Activated B cell treated with CpG ODN at 0.5 μM for 24 hours (primary cell): ENCODE measurements at regions not wholly inside any gene's neighbourhood (a gene's known extent, or its start where the extent isn't known, plus 50 kb on each side); places are given as distances from the start of the nearest gene placed in this dataset.

Experiments used
- ATAC-seq: fragments of 200-7000 bp; cut with Tn5 transposase; one replicate; pipeline ENCODE4 v1.10.0; 2021; ENCODE audit warnings: low read depth, mild to moderate bottlenecking, moderate library complexity
- CTCF ChIA-PET: fragments of 350-600 bp; sonication (Branson Sonifier 250); formaldehyde crosslinking; loops from one replicate; lab custom pipeline; 2021; ENCODE audit warnings: antibody characterized with exemption; lab: Charles Lee
- POLR2A ChIA-PET: fragments of 350-600 bp; sonication (Branson Sonifier 250); formaldehyde crosslinking; loops from one replicate; lab custom pipeline; 2021; ENCODE audit warnings: antibody characterized with exemption; lab: Charles Lee
- DNase-seq: peaks from one replicate; pipeline ENCODE4 v3.0.0; 2022
- H3K27ac Mint-ChIP-seq: one replicate; pipeline ENCODE4 v1.8.0; 2020; ENCODE audit warnings: mixed read lengths
- H3K27me3 Mint-ChIP-seq: one replicate; pipeline ENCODE4 v1.8.0; 2021; ENCODE audit warnings: mixed read lengths
- H3K36me3 Mint-ChIP-seq: one replicate; pipeline ENCODE4 v1.8.0; 2021; ENCODE audit warnings: low read depth, mixed read lengths
- H3K4me1 Mint-ChIP-seq: one replicate; pipeline ENCODE4 v1.8.0; 2021; ENCODE audit warnings: mixed read lengths
- H3K4me3 Mint-ChIP-seq: one replicate; pipeline ENCODE4 v1.8.0; 2020; ENCODE audit warnings: mild to moderate bottlenecking, mixed read lengths
- H3K9me3 Mint-ChIP-seq: one replicate; pipeline ENCODE4 v1.8.0; 2020; ENCODE audit warnings: mixed read lengths
- intact Hi-C: fragments of 100-400 bp; cut with micrococcal nuclease; formaldehyde crosslinking; loops from one replicate; pipeline ENCODE4 v1.15.1; 2024
- TF ChIP-seq, protein P1 (sequence below): fragments of 200-600 bp; IDR thresholded peaks from one replicate; pipeline ENCODE4 v1.8.0; 2022; ENCODE audit warnings: antibody characterized with exemption, mild to moderate bottlenecking

GRCh38 chr6:105932440-105932839 is 153.7 kb upstream of the PRDM1 start:
- H3K4me3 Mint-ChIP-seq = no peak overlapping the region
- ChIA-PET CTCF (no interaction called here), POLR2A (interaction anchor here (0.6 kb wide), 1 partner anchor 32 kb away, joined by 3 read pairs; no protein-coding TSS in a partner anchor)
- H3K36me3 Mint-ChIP-seq = no peaks in the 10 kb centered on the region
- intact Hi-C loops = no loop called here
- no peaks in the 10 kb centered on the region for H3K4me1 Mint-ChIP-seq
- DNase-seq (no peak), ATAC-seq (no peak)
- TF ChIP-seq, protein P1, sequence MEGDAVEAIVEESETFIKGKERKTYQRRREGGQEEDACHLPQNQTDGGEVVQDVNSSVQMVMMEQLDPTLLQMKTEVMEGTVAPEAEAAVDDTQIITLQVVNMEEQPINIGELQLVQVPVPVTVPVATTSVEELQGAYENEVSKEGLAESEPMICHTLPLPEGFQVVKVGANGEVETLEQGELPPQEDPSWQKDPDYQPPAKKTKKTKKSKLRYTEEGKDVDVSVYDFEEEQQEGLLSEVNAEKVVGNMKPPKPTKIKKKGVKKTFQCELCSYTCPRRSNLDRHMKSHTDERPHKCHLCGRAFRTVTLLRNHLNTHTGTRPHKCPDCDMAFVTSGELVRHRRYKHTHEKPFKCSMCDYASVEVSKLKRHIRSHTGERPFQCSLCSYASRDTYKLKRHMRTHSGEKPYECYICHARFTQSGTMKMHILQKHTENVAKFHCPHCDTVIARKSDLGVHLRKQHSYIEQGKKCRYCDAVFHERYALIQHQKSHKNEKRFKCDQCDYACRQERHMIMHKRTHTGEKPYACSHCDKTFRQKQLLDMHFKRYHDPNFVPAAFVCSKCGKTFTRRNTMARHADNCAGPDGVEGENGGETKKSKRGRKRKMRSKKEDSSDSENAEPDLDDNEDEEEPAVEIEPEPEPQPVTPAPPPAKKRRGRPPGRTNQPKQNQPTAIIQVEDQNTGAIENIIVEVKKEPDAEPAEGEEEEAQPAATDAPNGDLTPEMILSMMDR = no peak
- peaks cover 3% of the 10 kb centered on the region for H3K27me3 Mint-ChIP-seq
- no peak overlapping the region for H3K27ac Mint-ChIP-seq
- peaks cover 2% of the 10 kb centered on the region for H3K9me3 Mint-ChIP-seq

DNA sequence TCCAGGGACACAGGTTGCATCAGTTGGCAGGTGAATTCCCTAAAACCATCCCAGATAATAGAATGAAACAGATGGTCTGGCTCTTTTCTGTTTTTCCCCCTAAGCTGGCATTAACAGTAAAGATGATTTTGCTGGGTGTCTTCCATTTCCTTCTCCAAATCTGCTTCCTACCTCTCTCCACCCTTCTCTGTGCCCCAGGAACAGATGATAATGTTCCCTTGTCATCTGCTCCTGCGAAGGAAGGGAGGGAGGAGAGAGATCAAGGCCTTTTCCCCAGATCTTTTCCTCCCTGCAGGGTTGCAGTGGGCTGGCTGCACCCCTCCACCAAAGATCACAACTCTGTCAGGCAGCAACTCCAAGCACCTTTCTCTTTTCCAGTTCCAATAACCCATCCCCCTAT is 156.5 kb upstream of the PRDM1 start:
- ChIA-PET POLR2A (no interaction called here), CTCF (no interaction called here)
- no peak overlapping the region for H3K27ac Mint-ChIP-seq

DNA sequence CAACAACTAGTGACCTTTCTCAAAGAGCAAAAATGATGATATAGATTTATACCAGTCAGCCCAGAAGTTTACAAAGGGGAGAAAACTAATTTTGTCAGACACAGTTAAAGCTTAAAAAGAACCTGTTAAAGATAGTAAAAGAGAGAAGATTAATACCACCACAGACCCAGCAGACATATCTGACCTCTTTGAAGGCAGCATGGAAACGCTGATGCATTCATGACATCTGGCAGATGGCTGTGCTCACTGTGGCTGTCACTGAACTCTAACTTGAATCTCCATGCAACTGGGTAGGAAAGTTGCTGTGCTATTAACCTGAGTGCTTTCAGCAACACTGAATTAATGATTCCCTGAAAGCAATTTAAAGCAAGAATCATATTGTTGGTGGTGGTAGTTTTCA is 159.8 kb upstream of the PRDM1 start:
- no peaks in the 10 kb centered on the region for H3K36me3 Mint-ChIP-seq
- intact Hi-C loops = no loop called here
- ATAC-seq (no peak), DNase-seq (no peak)
- no peak overlapping the region for H3K4me3 Mint-ChIP-seq
- H3K27ac Mint-ChIP-seq = no peak overlapping the region
- CTCF ChIA-PET = no interaction called here
- POLR2A ChIA-PET = no interaction called here
- H3K27me3 Mint-ChIP-seq = peaks cover 8% of the 10 kb centered on the region
- H3K9me3 Mint-ChIP-seq = no peaks in the 10 kb centered on the region
- H3K4me1 Mint-ChIP-seq = no peaks in the 10 kb centered on the region
- TF ChIP-seq, protein P1 = no peak

More for the DNA sequence above, 156.5 kb upstream of the PRDM1 start:
- DNase-seq (no peak), ATAC-seq (no peak)
- Mint-ChIP-seq H3K4me1 (no peaks in the 10 kb centered on the region), H3K4me3 (no peak overlapping the region), H3K27me3 (peaks cover 3% of the 10 kb centered on the region), H3K9me3 (peaks cover 2% of the 10 kb centered on the region), H3K36me3 (no peaks in the 10 kb centered on the region)
- intact Hi-C loops = no loop called here
- TF ChIP-seq, protein P1 = no peak

DNA sequence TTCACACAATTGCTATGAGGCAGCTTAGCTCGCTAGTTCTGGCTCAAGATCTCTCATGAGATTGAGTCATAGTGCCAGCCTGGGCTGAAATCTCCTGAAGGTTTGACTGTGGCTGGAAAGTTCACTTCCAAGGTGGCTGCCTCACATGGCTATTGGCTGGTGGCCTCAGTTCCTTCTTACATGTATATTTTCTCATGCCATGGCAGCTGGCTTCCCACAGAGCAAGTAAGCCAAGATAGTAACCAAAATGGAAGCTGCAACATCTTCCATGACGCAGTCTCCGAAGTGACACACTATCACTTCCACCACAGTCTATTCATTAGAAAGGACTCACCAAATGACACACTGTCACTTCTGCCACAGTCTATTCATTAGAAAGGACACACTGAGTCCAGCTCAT is 160.4 kb upstream of the PRDM1 start:
- H3K36me3 Mint-ChIP-seq = no peaks in the 10 kb centered on the region
- intact Hi-C loops = no loop called here
- no peak overlapping the region for H3K27ac Mint-ChIP-seq
- H3K9me3 Mint-ChIP-seq = no peaks in the 10 kb centered on the region
- CTCF ChIA-PET = no interaction called here
- ATAC-seq (no peak), DNase-seq (no peak)
- POLR2A ChIA-PET = no interaction called here
- TF ChIP-seq, protein P1 = no peak
- peaks cover 8% of the 10 kb centered on the region for H3K27me3 Mint-ChIP-seq
- H3K4me3 Mint-ChIP-seq = no peak overlapping the region
- no peaks in the 10 kb centered on the region for H3K4me1 Mint-ChIP-seq

DNA sequence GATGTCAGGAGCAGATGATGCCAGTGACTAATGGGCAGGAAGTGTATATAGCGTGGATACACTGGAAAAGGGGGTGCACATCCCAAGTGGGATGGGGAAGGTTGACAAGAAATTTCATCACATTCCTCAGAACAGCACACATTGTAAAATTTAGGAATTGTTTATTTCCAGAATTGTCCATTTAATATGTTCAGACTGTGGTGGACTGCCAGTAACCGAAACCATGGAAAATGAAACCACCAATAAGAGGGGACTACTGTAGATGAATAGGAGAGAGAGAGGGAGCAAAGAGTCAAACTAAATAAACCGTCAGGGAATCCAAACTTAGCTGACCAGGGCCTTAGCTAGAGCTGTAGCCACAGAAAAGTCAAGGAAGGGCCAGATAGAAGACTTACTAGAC is 164.4 kb upstream of the PRDM1 start:
- H3K36me3 Mint-ChIP-seq = no peaks in the 10 kb centered on the region
- H3K27me3 Mint-ChIP-seq = peaks cover 11% of the 10 kb centered on the region
- H3K9me3 Mint-ChIP-seq = no peaks in the 10 kb centered on the region
- H3K4me1 Mint-ChIP-seq = no peaks in the 10 kb centered on the region
- no peak for DNase-seq
- TF ChIP-seq, protein P1 = no peak
- ChIA-PET POLR2A (no interaction called here), CTCF (no interaction called here)
- intact Hi-C loops = no loop called here
- ATAC-seq = no peak
- H3K4me3 Mint-ChIP-seq = no peak overlapping the region
- H3K27ac Mint-ChIP-seq = no peak overlapping the region
